ENCODE measurements at regions not wholly inside any gene's neighbourhood (a gene's known extent, or its start where the extent isn't known, plus 50 kb on each side); places are given as distances from the start of the nearest gene placed in this dataset.
A peak's percentile ranks its signal among the peaks of the same experiment; 100 is the strongest.

- DNase-seq: no peak
Measured at GRCh38 chr2:65507102-65508069, 75.0 kb upstream of the SPRED2 start.

GRCh38 chr2:65504814-65505697 lies 72.7 kb upstream of the SPRED2 start:
- no peak for DNase-seq

GRCh38 chr2:65504201-65504600 lies 71.8 kb upstream of the SPRED2 start:
- DNase-seq: no peak

GRCh38 chr2:65503746-65504145 lies 71.3 kb upstream of the SPRED2 start:
- DNase-seq: no peak

- DNase-seq: no peak
Measured at GRCh38 chr2:65501836-65502235, 69.4 kb upstream of the SPRED2 start.

GRCh38 chr2:65501074-65501473 lies 68.7 kb upstream of the SPRED2 start:
- DNase-seq: no peak

GRCh38 chr2:65500310-65501040 lies 68.1 kb upstream of the SPRED2 start:
- DNase-seq: no peak

- DNase-seq: peak; percentile 25
Measured at GRCh38 chr2:65499216-65499615, 66.8 kb upstream of the SPRED2 start.

- no peak for DNase-seq
Measured at GRCh38 chr2:65498396-65498795, 66.0 kb upstream of the SPRED2 start.

GRCh38 chr2:65495251-65495877 lies 63.0 kb upstream of the SPRED2 start:
- DNase-seq: no peak

GRCh38 chr2:65494078-65494477 lies 61.7 kb upstream of the SPRED2 start:
- no peak for DNase-seq

GRCh38 chr2:65491381-65491905 lies 59.0 kb upstream of the SPRED2 start:
- DNase-seq: no peak

- DNase-seq: no peak
Measured at GRCh38 chr2:65490222-65490621, 57.8 kb upstream of the SPRED2 start.

- DNase-seq: no peak
Measured at GRCh38 chr2:65489269-65489668, 56.9 kb upstream of the SPRED2 start.

GRCh38 chr2:65488527-65488926 lies 56.1 kb upstream of the SPRED2 start:
- no peak for DNase-seq

- no peak for DNase-seq
Measured at GRCh38 chr2:65487404-65487803, 55.0 kb upstream of the SPRED2 start.

GRCh38 chr2:65486802-65487201 lies 54.4 kb upstream of the SPRED2 start:
- no peak for DNase-seq

- DNase-seq: no peak
Measured at GRCh38 chr2:65486282-65486681, 53.9 kb upstream of the SPRED2 start.

- no peak for DNase-seq
Measured at GRCh38 chr2:65485839-65486238, 53.4 kb upstream of the SPRED2 start.

- DNase-seq: no peak
Measured at GRCh38 chr2:65483763-65484162, 51.4 kb upstream of the SPRED2 start.

GRCh38 chr2:65482971-65483370 lies 50.6 kb upstream of the SPRED2 start:
- no peak for DNase-seq

Data from hematopoietic multipotent progenitor cell treated with erythropoietin and hydrocortisone succinate and interleukin-3 and kit ligand, for 4 days (in vitro differentiated cells).